Skeletal muscle satellite cell (primary cell): ENCODE measurements at regions not wholly inside any gene's neighbourhood (a gene's known extent, or its start where the extent isn't known, plus 50 kb on each side); places are given as distances from the start of the nearest gene placed in this dataset.
"Not testable (repeated sequence)": the region's sequence is repeated elsewhere in the genome, so short reads cannot be mapped to it uniquely, and the experiment has no call there.

ENCODE experiments used
- H3K27me3 ChIP-seq: 2 replicates; pipeline ENCODE4 v1.7.0; 2013; ENCODE audit warnings: low read length; ENCODE audit not compliant: control insufficient read depth, insufficient read depth
- H3K36me3 ChIP-seq: 2 replicates; pipeline ENCODE4 v1.7.0; 2013; ENCODE audit warnings: mild to moderate bottlenecking, control low read depth, low read length; ENCODE audit not compliant: insufficient read depth
- H3K4me1 ChIP-seq: 2 replicates; pipeline ENCODE4 v1.7.0; 2013; ENCODE audit warnings: low read length; ENCODE audit not compliant: control insufficient read depth, insufficient read depth
- H3K4me2 ChIP-seq: 2 replicates; pipeline ENCODE4 v1.7.0; 2013; ENCODE audit warnings: mild to moderate bottlenecking, low read length
- H3K4me3 ChIP-seq: 2 replicates; pipeline ENCODE4 v1.7.0; 2013; ENCODE audit warnings: low read length
- H3K9ac ChIP-seq: 2 replicates; pipeline ENCODE4 v1.7.0; 2013; ENCODE audit warnings: mild to moderate bottlenecking, low read depth, low read length, moderate library complexity
- H3K9me3 ChIP-seq: replicated peaks from 2 replicates; pipeline ENCODE4 v1.7.0; 2013; ENCODE audit warnings: mild to moderate bottlenecking, control low read depth, low read length

DNA sequence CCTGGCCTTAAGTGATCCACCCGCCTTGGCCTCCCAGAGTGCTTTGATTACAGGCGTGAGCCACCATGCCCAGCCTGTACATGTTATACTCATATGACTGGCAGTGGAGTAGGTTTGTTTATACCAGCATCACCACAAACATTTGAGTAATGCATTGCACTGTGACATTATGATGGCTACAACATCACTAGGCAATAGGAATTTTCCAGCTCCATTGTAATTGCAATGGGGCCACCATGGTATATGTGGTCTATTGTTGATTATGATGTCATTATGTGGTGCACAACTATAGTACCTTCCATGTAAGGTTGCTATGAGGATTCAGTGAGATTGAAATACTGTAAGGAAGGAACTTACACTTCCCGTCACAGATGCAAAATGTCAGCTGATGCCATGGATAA, 168.9 kb downstream of the COPRS start:
- H3K27me3 ChIP-seq = no peaks in the 10 kb centered on the region
- peaks cover 5% of the 10 kb centered on the region for H3K4me1 ChIP-seq
- no peaks in the 10 kb centered on the region for H3K9me3 ChIP-seq
- no peaks in the 10 kb centered on the region for H3K36me3 ChIP-seq
- no peak overlapping the region for H3K4me3 ChIP-seq
- H3K9ac ChIP-seq = no peak overlapping the region
- H3K4me2 ChIP-seq = no peak overlapping the region

DNA sequence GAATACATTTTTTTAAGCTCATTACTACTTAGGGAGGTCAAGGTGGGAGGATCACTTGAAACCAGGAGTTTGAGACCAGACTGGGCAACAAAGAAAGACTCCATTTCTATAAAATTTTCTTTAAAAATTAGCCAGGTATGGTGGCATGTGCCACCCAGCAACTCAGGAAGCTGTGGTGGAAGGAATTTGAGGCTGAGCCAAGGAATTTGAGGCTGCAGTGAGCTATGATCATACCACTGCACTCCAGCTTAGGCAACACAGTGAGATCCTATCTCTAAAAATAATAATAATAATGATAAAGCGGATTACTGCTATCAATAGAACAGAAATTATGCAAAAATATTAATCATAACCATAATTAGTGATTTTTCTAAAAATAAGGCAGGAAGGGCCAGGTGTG, 170.3 kb downstream of the COPRS start:
- H3K27me3 ChIP-seq = no peaks in the 10 kb centered on the region
- H3K4me2 ChIP-seq = no peak overlapping the region
- no peak overlapping the region for H3K9ac ChIP-seq
- H3K9me3 ChIP-seq = no peaks in the 10 kb centered on the region
- H3K4me1 ChIP-seq = peaks cover 3% of the 10 kb centered on the region
- H3K4me3 ChIP-seq = no peak overlapping the region
- H3K36me3 ChIP-seq = no peaks in the 10 kb centered on the region

DNA sequence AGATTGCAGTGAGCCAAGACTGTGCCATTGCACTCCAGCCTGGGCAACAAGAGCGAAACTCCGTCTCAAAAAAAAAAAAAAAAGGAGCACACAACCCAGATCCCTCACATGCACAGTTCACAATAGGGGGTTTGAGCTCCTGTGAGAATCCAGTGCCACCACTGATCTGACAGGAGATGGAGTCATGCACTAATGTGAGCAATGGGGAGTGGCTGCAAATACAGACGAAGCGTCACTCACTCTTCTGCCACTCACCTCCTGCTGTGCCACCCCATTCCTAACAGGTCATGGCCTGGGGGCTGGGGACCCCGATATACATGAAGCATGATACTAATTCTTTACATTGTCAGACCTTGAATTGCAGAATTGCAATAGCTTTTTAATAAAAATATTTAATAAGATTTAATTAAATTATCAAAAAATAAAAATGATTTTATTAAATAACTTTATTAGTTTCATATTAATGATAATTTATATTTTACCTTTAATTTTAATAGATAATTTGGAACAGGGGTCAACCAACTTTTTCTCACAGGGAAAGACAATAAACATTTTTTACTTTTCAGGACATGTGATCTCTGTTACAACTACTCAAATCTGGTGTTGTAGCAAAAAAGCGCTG, 171.4 kb downstream of the COPRS start:
- Histone ChIP-seq H3K27me3 (no peaks in the 10 kb centered on the region), H3K4me1 (peaks cover 3% of the 10 kb centered on the region)

DNA sequence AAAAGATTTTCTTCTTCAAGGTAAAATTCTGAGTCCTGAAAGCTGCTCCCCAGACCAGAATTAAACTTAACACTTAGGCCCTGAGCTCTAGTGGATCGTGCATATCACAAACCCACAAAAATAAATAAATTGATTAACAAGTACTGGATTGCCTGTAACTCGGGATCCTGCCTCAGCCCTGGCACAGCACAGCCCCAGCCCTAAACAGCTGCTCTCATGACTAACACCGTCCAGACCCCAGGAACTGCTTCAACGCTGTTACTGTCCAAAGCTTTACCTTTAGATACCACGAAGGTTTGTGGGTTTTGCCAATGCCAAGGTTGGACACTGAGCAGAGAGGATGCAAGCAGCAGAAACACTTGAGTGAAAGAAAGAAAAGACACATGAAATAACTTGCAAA, 172.5 kb downstream of the COPRS start:
- Histone ChIP-seq H3K9me3 (no peaks in the 10 kb centered on the region), H3K4me3 (no peak overlapping the region), H3K9ac (no peak overlapping the region), H3K4me2 (no peak overlapping the region), H3K27me3 (no peaks in the 10 kb centered on the region), H3K4me1 (peaks cover 3% of the 10 kb centered on the region), H3K36me3 (no peaks in the 10 kb centered on the region)

More for the DNA sequence above, 171.4 kb downstream of the COPRS start:
- Histone ChIP-seq H3K4me2 (no peak overlapping the region), H3K9me3 (no peaks in the 10 kb centered on the region), H3K9ac (no peak overlapping the region), H3K4me3 (no peak overlapping the region), H3K36me3 (no peaks in the 10 kb centered on the region)

- Histone ChIP-seq H3K36me3 (no peaks in the 10 kb centered on the region), H3K4me2 (no peak overlapping the region), H3K4me1 (peaks cover 3% of the 10 kb centered on the region), H3K9ac (no peak overlapping the region), H3K27me3 (no peaks in the 10 kb centered on the region), H3K9me3 (no peaks in the 10 kb centered on the region), H3K4me3 (no peak overlapping the region)
Measured at GRCh38 chr17:31684901-31685300, 174.1 kb downstream of the COPRS start.

DNA sequence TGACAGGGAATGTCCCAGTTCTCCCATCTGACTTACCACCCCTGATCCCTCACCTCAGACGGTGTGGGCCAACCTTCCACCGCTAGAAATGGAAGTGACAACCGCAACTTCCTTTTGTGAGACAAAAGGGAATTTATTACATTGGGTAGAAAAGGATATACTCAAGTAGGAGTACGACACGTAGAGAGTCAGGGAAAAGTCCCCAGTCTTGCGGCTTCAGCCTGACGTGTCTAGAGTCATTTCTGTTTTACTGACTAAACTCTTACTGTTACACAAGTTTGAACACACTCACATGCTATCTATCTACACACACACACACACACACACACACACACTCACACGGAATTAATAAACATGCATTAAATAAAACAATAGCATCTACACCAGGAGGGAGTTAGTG, 178.9 kb downstream of the COPRS start:
- Histone ChIP-seq H3K36me3 (no peaks in the 10 kb centered on the region), H3K9me3 (no peaks in the 10 kb centered on the region), H3K4me3 (no peak overlapping the region), H3K27me3 (no peaks in the 10 kb centered on the region), H3K9ac (no peak overlapping the region), H3K4me1 (peaks cover 14% of the 10 kb centered on the region), H3K4me2 (no peak overlapping the region)

- no peaks in the 10 kb centered on the region for H3K27me3 ChIP-seq
- no peaks in the 10 kb centered on the region for H3K36me3 ChIP-seq
Measured at GRCh38 chr17:31679667-31680066, 179.4 kb downstream of the COPRS start.

GRCh38 chr17:31678431-31678830, 180.6 kb downstream of the COPRS start:
- H3K4me1 ChIP-seq = peaks cover 30% of the 10 kb centered on the region
- peak overlapping the region; percentile 2 for H3K4me2 ChIP-seq
- H3K4me3 ChIP-seq = no peak overlapping the region
- no peaks in the 10 kb centered on the region for H3K36me3 ChIP-seq
- H3K9me3 ChIP-seq = no peaks in the 10 kb centered on the region
- peak overlapping the region; percentile 8 for H3K9ac ChIP-seq
- no peaks in the 10 kb centered on the region for H3K27me3 ChIP-seq

More at GRCh38 chr17:31679667-31680066, 179.4 kb downstream of the COPRS start:
- Histone ChIP-seq H3K9me3 (no peaks in the 10 kb centered on the region), H3K4me1 (peaks cover 19% of the 10 kb centered on the region), H3K4me2 (no peak overlapping the region), H3K9ac (no peak overlapping the region), H3K4me3 (no peak overlapping the region)

DNA sequence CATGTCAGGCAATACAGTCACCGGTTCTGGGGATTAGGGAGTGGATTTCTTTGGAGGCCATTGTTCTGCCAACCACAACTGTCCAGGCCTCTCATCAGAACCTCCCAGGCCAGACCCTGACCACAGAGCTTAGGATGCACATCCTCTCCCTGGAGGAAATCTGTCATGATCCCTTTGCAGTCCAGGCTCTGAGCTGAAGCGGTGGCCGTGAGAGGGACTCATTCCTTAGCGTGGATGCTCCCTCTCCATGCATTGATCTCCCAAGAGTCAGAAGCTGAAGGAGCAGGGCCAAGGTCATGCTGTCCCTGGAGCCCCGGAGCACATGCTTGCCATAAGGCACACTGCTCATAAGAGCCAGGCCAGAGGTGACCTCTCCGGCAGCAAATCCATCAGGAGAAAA, 181.4 kb downstream of the COPRS start:
- H3K4me1 ChIP-seq = peaks cover 30% of the 10 kb centered on the region
- no peaks in the 10 kb centered on the region for H3K36me3 ChIP-seq
- no peaks in the 10 kb centered on the region for H3K9me3 ChIP-seq
- no peak overlapping the region for H3K9ac ChIP-seq
- H3K4me3 ChIP-seq = no peak overlapping the region
- H3K27me3 ChIP-seq = no peaks in the 10 kb centered on the region
- no peak overlapping the region for H3K4me2 ChIP-seq

DNA sequence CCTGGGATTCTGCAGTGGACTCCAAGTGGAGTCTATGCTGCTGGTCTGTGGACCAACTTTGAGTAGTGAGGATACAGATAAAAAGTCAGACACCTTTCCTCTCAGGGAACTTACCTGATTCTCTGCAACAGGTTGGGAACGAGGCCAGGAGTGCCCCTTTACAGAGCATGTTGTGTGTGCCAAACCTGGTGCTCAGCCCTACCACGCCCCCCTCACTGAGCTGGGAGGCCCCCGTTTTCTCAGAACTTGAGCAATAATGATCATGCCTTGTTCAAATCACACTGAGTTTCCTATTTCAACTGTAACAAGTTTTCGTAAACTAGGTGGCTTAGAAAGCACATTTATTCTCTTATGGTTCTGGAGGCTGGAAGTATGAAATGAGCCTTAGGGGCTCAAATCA, 182.0 kb downstream of the COPRS start:
- Histone ChIP-seq H3K36me3 (no peaks in the 10 kb centered on the region), H3K9me3 (no peaks in the 10 kb centered on the region), H3K4me3 (no peak overlapping the region), H3K27me3 (no peaks in the 10 kb centered on the region), H3K4me2 (no peak overlapping the region), H3K9ac (no peak overlapping the region), H3K4me1 (peaks cover 30% of the 10 kb centered on the region)

- H3K9me3 ChIP-seq, H3K27me3 ChIP-seq, H3K4me3 ChIP-seq, H3K4me2 ChIP-seq, H3K9ac ChIP-seq, H3K36me3 ChIP-seq: not testable (repeated sequence)
- H3K4me1 ChIP-seq = peaks cover 30% of the 10 kb centered on the region
Measured at GRCh38 chr17:31675392-31675791, 183.7 kb downstream of the COPRS start.

DNA sequence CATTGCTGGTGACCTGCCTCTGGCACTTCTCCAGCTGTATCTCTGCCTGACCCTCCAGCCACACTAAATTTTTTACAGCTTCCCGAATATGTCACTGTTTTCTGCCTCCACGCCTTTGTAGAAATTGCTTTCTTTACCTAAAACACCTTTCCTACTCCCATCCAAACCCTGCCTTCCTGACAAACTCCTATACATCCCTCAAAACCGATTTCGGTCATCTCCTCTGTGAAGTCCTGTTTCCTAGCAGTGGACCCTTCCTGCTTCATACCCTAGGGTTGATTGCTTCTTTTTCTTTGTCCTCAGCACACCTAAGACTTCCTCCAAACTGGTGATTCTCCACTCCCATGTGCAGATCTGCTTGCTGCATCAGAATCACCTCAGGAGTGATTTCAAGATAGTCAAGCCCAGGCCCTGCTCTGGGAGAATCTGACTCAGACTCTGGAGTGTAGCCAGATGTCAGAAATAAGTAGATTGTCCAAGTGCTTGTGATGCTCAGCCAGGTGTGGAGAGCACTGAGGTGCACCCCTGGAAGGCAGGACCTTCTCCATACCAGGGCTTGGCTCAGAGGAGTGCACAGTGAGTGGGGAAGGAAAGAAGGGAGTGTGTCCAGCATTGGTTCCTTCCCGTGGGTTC, 184.2 kb downstream of the COPRS start:
- Histone ChIP-seq H3K36me3 (no peaks in the 10 kb centered on the region), H3K27me3 (no peaks in the 10 kb centered on the region), H3K4me1 (peaks cover 30% of the 10 kb centered on the region), H3K4me2 (peak overlapping the region; percentile 43), H3K9ac (no peak overlapping the region), H3K9me3 (no peaks in the 10 kb centered on the region), H3K4me3 (no peak overlapping the region)
